CD4-positive, alpha-beta T cell treated with Interferon gamma for 1 hour (primary cell): ENCODE measurements at regions not wholly inside any gene's neighbourhood (a gene's known extent, or its start where the extent isn't known, plus 50 kb on each side); places are given as distances from the start of the nearest gene placed in this dataset.
"Not testable (repeated sequence)": the region's sequence is repeated elsewhere in the genome, so short reads cannot be mapped to it uniquely, and the experiment has no call there.

Experiments
- DNase-seq: peaks from one replicate; pipeline ENCODE4 v3.0.0-alpha.2; 2020

DNA sequence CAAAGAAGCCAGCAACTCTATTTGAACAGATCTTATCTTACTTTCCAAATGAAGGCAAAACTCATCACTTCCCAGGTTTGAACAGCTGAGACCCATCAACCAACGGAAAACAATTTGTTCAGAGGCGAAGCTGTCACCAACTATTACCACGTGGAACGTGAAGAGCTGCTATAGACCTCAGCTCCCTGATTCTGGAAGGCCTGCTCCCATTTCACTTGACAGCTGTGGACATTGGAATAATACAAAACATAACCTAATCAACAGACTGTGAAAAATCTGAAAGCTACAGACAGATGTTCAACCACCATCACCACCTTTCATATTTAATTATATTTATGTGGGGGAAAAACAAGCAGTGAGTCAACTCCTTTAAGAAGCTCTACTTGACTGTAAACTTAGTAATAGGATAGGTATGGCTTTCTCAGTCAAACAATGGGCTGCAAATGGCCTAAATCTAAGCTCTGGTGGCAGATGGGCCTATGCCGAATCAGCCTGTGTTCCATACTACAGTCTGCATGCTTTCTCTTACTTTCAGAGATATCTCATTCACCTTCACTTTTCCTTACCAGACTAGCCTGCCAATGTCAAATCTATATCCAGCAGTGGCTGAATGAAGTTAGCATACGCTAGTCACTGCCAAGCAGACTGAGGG, 896.4 kb downstream of the TDRD15 start:
- DNase-seq = no peak

DNA sequence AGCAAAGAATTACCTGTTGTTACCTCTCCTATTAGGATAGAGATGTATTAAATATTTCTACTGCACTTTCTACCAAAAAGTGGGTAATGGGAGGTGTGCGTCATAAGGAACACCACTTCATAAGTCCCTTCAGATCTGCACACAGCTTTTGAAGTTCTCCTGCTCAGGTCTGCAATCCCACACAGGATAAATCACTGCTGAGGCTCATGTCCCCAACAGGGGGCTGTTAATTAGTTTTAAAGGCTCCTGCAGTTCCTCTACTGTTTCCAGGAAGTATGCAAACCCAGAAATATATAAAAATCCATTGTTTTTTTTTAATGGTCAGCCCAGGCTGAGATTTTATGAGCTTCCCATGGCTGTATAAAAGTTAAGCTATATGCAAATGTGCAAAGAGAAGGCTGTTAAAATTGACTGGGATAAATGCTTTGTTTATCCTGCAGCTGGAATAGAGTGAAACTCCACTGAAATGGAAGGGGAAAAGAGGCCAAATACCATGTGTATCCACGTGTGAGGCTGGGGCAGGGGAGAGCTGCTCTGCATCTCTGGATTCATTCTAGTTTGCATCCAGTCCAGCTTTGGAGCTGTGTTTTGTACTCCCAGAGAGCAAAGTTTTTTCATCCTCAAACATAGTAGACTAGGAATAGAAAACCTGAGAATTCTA, 903.7 kb downstream of the TDRD15 start:
- no peak for DNase-seq

DNA sequence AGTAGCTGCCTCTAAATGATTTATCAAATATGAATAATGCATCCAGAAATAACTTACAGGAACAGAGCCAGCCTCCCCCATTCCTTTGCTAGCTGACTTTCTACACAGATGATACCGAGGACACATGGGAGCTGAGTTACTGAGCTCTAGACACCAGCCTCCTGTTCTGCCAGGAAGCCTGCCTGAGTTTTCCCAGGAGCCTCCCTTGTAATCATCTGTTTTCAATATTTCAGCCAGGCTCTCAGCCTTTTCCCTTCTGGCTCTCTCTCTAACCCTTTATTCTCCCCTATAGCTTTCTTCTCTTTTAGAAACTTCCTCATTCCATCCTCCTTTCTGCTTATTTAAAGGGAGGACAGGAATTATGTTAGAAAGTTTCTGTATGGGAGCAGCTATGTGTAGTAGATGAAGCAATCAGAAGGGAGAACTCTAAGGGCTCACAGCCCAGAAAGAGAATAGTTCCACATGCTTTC, 911.6 kb downstream of the TDRD15 start:
- DNase-seq = no peak

DNA sequence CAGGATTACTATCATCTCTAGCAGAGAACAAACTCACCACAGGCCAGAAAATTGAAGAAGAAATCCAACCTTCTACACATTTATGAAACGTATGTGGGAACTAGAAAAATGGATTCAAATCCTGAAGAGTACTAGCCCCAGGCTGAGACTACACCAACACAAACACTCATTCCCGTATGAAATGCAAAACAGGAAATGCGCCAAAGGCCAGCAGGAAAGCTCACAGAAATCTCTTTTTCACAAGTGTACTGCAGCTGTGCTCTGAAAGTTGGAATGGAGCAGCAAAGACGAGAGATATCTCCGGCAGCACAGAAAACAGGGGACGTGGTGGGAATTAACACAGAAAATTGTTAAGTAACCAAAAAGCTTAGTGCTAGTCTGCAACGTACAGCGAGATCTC, 913.5 kb downstream of the TDRD15 start:
- no peak for DNase-seq

DNA sequence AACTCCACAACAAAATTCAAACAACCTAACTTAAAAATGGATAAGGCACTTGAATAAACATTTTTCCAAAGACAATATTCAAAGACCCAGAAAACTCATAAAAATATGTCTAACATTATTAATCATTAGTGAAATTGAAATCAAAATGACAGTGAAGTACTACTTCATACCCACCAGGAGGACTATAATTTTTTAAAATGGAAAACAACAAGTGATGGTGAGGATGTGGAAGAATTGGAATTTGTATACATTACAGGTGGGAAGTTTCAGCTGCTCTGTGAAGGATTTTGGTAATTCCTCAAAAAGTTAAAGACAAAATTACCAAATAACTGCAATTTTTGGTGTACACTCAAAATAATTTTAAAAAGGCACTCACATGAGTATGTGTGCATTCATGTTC, 920.0 kb downstream of the TDRD15 start:
- no peak for DNase-seq

DNA sequence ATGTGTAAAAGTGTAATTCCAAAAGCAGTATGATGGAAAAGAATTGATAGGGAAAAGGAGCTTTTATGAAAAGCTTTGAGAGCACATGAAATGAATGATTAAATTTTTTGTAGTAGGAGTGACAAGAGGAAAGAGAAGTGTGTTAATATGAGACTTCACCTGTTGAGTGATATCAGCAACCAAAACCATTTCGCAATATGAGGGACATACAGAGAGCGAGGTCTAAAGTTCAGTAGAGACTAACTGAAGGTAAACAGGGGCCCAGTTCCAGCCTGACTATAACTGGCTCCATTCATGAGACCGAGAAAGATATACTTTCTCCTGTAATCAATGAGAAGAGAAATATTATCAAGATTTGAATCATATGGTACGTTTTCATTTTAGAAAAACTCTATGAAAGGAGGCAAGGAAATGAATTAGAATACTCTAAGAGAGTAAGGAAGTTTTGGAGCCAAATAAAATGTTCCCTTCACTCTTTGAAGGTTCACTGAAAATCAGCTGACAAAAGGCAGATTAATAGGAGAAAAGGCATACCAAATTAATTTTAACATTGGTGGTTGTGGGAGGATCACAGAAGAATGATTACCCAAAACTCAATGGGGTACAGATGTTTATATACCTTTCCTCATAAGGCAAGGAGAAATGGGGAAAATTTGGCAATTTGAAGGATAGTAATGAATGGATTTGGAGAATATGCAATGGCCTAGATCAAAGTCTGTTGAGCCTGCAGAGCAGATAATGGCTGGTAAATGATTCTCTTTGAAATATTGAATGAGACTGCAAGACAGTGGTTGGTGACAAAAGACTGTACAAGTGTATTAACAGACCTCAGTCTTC, 932.2 kb downstream of the TDRD15 start:
- DNase-seq = no peak

DNA sequence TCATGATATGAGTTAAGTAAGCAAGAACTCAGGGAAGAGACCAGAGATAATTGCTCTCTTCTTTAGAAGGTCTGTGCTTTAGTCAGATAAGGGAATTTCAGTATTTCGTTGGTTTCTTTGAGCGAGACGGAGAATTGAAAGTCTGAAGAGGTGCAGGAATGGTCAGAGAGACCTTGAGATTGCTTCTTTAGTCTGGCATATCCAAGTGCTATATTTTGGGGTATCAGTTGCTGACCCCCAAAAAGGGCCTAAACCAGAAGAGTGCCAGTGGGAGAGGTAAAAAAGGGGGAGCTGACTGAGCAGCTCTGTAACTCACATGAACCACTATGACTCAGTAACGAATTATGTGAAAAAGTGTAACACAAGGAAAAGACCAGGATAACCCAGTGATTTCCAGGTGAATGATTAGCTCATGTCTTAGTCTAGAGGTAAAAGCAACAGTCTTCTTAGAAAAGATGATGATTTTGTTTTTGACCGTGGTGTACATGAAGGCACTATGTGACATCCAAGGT, 932.9 kb downstream of the TDRD15 start:
- DNase-seq = no peak

DNA sequence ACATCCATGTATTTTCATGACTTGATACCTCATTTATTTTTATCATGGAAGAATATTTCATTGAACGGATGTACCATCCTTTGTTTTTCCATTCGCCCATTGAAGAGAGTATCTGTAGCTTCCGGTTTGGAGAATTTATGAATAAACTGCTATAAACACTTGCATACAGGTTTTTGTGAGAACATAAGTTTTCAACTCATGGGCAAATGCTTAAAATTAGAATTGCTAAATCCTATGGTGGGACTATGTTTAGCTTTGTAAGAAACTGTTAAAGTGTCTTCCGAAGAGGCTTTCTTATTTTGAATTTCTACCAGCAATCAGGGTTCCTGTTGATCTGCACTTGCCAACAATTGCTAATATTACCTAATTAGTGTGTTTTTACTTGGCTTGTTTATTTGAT, 938.9 kb downstream of the TDRD15 start:
- DNase-seq = no peak

DNA sequence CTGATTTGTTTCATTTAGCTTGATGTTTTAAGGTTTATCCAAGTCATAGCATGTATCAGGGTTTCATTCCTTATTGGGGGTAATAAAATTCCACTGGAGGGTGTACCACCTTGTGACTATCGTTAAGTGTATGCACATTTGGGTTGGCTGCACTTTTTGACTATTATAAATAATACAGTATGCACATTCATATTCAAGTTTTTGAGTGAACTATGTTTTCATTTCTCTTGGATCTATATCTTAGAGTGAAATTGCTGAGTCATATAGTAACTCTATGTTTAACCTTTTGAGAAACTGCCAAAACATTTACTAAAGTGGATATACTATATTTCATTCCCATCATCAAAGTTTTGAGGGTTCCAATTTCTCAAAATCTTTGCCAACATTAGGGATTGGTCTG, 952.7 kb downstream of the TDRD15 start:
- no peak for DNase-seq

DNA sequence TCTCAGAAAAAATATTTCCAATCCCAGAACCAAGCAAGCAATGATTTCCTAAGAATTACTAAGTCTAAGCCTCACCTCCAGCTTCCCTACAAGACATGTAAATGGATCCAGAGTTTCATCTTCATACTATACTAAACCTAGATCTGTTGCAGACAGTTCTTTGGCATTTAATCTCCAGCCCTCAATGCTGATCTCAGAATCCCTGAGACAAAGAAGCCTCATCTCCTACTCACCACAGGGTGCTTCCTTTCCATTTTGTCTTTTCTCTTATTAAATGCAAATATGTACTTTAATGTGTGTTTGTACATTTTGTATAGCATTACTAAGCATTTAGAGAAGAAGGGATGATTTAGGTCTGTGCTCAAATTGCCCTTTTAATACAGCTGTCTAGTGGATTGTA, 954.9 kb downstream of the TDRD15 start:
- no peak for DNase-seq

DNA sequence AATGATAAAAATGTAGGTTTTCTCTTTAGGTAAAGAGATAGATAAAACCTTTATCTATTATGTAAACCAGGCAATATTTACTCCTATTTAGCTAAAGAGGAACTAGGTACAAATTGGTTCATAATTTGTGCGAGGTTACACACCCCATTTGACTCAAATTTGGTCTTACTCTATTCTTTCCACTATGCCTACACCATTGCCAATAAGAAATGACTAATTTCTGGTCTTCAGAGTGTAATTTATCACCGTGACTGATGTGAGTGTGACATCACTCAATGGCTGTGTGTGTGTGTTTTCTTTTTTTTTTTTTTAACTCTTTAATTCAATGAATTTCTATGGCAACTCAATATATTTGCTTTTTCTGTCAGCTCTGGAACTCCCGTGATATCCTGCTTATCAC, 955.8 kb downstream of the TDRD15 start:
- DNase-seq = no peak

DNA sequence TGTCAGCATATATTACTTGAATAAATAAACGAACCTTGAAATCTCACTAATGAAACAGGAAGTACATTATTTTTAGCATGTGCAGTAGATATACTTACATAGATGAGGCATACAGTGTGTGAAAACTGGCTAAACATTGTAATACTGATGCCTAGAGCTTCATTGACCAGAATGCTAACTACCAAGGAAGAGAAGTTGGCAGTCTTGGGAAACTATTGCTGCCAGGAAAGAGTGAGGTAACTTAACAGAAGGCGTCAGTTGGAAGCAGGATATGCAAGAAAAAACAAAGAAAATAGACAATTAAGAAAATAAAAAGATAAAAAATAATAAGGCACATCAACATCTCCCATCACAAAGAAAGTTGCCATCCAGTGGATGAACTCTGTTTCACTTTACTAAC, 963.0 kb downstream of the TDRD15 start:
- DNase-seq = no peak

DNA sequence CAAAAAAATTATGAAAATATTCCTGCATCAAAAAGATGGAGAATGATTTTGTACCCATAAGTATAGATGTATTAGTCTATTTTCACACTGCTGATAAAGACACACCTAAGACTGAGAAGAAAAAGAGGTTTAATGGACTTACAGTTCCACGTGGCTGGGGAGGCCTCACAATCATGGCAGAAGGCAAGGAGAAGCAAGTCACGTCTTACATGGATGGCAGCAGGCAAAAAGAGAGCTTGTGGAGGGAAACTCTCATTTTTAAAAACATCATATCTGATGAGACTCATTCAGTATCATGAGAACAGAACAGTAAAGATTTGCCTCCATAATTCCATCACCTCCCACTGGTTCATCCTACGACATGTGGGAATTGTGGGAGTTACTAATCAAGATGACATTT, 979.8 kb downstream of the TDRD15 start:
- DNase-seq = not testable (repeated sequence)

DNA sequence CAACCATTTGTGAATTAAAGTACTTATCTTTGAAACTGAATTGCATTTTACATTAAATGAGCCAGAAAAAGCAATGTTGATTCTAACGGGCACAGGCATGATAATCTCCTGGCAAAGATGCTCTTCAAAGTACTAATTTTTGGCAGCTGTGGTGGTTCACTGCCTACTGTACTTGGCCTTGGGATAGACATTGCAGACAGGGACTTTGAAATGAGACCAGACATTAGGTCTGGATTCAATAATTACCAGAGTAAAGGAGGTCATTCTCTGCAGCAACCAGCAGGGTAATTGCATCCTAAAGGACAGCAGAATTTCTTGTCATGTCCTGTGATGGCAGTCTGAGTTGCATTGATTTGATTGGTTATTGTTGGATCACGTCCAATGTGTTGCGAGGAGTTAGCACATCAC, 986.5 kb downstream of the TDRD15 start:
- DNase-seq = no peak

DNA sequence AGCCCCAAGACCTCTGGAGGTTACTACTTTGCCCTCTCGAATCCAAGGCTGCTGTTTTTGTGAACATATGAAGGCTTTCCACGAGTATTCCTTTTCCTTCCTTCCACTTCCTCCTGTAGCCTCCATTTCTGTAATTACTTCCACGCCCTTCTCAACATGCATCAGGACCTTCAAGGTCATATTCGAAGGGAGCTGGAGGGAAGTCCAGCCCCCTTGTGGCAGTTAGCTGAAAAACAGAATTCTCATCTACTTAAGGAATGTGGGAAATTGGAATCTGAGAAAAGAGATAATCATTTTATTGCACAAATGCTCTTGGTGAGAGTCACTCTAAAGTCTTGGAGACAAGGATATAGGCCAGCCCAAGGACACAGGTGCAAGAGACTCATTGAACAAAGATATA, 1000.2 kb downstream of the TDRD15 start:
- DNase-seq = no peak

DNA sequence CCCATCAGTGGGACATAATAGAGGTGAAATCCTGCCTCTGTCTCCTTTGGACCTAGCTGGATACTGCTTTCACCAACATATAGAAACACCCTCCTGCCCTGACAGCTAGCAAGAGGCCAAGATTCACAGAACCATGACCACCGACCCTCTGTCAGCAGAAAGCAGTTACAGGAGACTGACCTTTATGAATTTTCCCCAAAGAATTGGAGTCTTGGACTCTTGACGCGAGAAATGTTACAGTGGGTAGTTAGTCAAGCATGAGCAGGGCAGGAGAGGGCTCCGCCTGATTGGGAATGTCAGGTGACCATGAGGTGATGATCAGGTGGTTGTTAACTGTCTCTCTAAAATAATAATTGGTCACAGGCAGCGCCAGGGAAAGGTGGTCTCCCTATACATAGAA, 1002.3 kb downstream of the TDRD15 start:
- DNase-seq = no peak

DNA sequence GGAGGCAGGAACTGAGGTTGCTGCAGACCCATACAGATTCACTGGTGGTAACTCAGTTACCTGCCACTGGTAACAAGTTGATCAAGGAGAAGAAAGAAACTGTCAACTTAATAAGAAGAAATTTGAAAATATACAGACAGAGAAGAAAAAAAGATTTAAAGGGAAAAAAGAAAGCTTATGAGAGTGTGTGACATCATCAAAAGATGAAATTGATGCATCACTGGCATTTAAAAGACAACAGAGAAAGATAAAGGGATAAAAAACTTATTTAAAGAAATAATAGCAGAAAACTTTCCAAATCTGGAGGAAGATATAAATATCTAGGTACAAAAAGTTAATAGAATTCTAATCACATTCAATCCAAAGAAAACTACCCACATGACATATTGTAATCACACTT, 1003.2 kb downstream of the TDRD15 start:
- no peak for DNase-seq

DNA sequence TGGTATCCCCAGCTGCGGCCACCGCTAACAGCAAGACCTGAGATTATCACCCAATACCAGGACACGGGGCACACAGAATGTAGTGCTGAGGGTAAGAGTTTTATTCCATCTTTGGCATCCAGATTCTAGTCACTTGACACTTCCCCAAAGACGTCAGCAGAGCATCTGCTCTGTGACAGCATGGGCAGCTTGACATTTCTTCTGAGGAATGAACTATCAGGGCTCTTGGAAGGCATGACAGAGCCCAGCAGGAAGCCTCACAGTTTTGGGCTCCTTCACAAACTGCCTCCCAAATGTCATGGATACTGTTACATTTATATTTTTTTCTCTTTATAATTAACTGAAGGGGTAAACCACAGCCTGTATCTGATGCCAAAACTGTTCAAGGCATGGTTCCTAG, 1010.7 kb downstream of the TDRD15 start:
- DNase-seq = no peak

DNA sequence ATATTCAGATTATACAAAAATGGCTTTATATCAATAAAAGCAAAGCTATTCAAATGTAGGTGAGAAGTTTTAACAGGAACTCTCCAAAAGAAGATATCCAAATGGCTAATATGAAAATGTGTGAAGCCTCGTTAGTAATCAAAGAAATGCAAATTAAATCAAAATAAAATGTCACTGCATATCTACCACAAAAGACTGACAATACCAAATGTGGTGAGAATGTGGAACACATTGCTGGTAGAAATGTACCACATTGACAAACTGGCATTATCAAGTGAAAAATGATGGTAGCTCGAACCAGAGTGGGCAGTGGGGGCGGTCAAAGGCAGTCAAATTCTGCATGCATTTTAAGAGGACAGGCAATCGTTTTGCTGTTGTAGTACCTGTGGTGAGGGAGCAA, 1012.7 kb downstream of the TDRD15 start:
- DNase-seq = no peak

DNA sequence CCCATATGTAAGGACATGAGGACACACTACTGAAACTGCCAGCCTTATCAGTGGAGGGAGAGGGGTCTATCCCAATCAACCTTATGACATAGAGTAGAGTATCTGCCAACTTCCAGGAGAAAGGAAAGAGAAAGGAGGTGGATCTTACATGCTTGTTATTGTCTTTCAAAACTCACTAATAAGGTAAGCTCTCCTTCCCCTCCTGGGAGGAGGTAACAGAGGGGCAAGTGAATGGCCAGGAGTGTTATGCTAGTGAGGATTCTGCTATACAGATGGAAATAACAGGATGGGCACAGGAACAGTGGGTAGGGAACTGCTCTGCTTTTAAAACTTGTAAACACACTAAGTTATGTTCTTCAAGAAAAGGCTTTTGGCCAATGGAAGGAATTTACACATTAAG, 1020.1 kb downstream of the TDRD15 start:
- DNase-seq = no peak

DNA sequence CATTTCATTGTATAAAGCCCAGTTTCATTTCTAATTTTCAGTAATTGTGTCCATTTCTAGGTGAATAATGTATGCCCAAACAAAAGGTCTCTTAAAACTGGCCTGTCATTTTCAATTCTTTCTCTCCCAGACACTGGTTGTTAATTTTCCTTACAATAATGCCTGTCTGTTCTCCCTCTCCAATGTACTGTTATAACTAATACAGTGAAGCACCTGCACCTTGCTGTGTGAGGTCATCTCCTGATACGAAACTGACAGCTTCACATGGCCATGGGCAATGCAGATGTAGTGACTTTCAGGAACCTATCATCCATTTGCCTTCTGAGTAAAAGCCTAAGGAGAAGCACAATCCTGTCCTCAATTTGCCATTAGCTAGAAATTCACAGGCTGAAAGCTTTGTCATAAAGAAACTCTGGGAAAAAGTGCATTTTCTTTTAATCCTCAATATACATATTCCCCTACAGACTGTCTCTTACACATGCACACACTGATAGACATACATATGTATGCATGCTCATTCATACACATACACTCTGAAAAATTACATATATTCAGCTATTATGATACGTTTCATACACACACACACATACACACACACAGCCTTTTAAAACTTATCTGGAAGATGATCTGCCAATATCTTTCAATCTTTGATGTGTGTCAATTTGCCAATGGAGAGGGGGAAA, 1030.3 kb downstream of the TDRD15 start:
- DNase-seq = no peak

DNA sequence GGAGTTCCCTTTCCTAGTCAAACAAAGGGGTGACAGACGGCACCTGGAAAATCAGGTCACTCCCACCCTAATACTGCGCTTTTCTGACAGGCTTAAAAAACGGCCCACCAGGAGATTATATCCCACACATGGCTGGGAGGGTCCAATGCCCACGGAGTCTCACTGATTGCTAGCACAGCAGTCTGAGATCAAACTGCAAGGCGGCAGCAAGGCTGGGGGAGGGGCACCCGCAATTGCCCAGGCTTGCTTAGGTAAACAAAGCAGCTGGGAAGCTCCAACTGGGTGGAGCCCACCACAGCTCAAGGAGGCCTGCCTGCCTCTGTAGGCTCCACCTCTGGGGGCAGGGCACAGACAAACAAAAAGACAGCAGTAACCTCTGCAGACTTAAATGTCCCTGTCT, 1032.9 kb downstream of the TDRD15 start:
- not testable (repeated sequence) for DNase-seq

DNA sequence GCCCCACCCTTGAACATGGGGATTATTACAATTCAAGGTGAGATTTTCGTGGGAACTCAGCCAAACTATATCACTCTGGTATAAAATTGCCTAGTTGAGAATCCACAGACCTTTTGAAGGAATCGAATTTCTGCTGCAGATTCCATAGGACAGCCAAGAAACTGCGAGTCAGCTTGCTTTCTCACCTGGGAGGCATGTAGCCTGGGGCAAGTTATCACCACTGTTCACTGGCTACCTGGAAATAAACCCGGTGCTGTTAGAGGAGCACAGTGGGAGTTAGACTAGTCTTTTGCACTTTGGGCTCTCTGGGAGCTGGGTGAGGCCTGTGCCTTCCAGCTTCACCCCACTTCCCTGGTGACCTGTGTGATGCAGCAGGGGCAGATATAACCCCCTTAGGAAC, 1043.5 kb downstream of the TDRD15 start:
- no peak for DNase-seq
